ENCODE measurements at regions not wholly inside any gene's neighbourhood (a gene's known extent, or its start where the extent isn't known, plus 50 kb on each side); places are given as distances from the start of the nearest gene placed in this dataset.

GRCh38 chr16:7044331-7044730 lies 288.3 kb upstream of the RBFOX1 start:
- Mint-ChIP-seq H3K27ac (no peak overlapping the region), H3K9me3 (peaks cover 51% of the 10 kb centered on the region), H3K4me3 (no peak overlapping the region), H3K4me1 (ENCODE audit: low read depth) (no peaks in the 10 kb centered on the region), H3K36me3 (ENCODE audit: low read depth) (peaks cover 14% of the 10 kb centered on the region), H3K27me3 (ENCODE audit: insufficient read depth) (no peaks in the 10 kb centered on the region; the same call in none of the 2 replicates)
- no peak for TF ChIP-seq CTCF (IDR thresholded peaks at IDR 0.05)
- no peak for DNase-seq

GRCh38 chr16:7038475-7038874 lies 294.2 kb upstream of the RBFOX1 start:
- no peak for TF ChIP-seq CTCF (IDR thresholded peaks at IDR 0.05)
- H3K4me1 Mint-ChIP-seq (ENCODE audit: low read depth) = no peaks in the 10 kb centered on the region
- peaks cover 11% of the 10 kb centered on the region for H3K36me3 Mint-ChIP-seq (ENCODE audit: low read depth)
- no peak overlapping the region for H3K4me3 Mint-ChIP-seq
- peaks cover 38% of the 10 kb centered on the region for H3K9me3 Mint-ChIP-seq
- DNase-seq = no peak
- H3K27ac Mint-ChIP-seq = no peak overlapping the region
- no peaks in the 10 kb centered on the region; the same call in 1 of the 2 replicates for H3K27me3 Mint-ChIP-seq (ENCODE audit: insufficient read depth)

GRCh38 chr16:7037495-7037894 lies 295.1 kb upstream of the RBFOX1 start:
- H3K36me3 Mint-ChIP-seq (ENCODE audit: low read depth) = peaks cover 5% of the 10 kb centered on the region; the same call in 1 of the 2 replicates

GRCh38 chr16:7031031-7031430 lies 301.6 kb upstream of the RBFOX1 start:
- no peak for DNase-seq
- no peak for TF ChIP-seq CTCF (IDR thresholded peaks at IDR 0.05)
- peaks cover 37% of the 10 kb centered on the region for H3K9me3 Mint-ChIP-seq
- no peak overlapping the region for H3K27ac Mint-ChIP-seq
- H3K36me3 Mint-ChIP-seq (ENCODE audit: low read depth) = peaks cover 5% of the 10 kb centered on the region; the same call in 1 of the 2 replicates
- H3K27me3 Mint-ChIP-seq (ENCODE audit: insufficient read depth) = no peaks in the 10 kb centered on the region
- H3K4me1 Mint-ChIP-seq (ENCODE audit: low read depth) = no peaks in the 10 kb centered on the region
- no peak overlapping the region for H3K4me3 Mint-ChIP-seq

More at GRCh38 chr16:7037495-7037894, 295.1 kb upstream of the RBFOX1 start:
- Mint-ChIP-seq H3K27ac (no peak overlapping the region), H3K9me3 (peaks cover 39% of the 10 kb centered on the region), H3K4me1 (ENCODE audit: low read depth) (no peaks in the 10 kb centered on the region), H3K27me3 (ENCODE audit: insufficient read depth) (no peaks in the 10 kb centered on the region; the same call in 1 of the 2 replicates), H3K4me3 (no peak overlapping the region)
- TF ChIP-seq CTCF (IDR thresholded peaks at IDR 0.05) = no peak
- no peak for DNase-seq

- H3K36me3 Mint-ChIP-seq (ENCODE audit: low read depth) = no peaks in the 10 kb centered on the region
- H3K27me3 Mint-ChIP-seq (ENCODE audit: insufficient read depth) = no peaks in the 10 kb centered on the region
- H3K4me1 Mint-ChIP-seq (ENCODE audit: low read depth) = no peaks in the 10 kb centered on the region
- DNase-seq = no peak
- H3K27ac Mint-ChIP-seq = no peak overlapping the region
- H3K9me3 Mint-ChIP-seq = peaks cover 34% of the 10 kb centered on the region
- TF ChIP-seq CTCF (IDR thresholded peaks at IDR 0.05) = no peak
- H3K4me3 Mint-ChIP-seq = no peak overlapping the region
Measured at GRCh38 chr16:7027401-7027800, 305.2 kb upstream of the RBFOX1 start.

- no peaks in the 10 kb centered on the region for H3K4me1 Mint-ChIP-seq (ENCODE audit: low read depth)
- TF ChIP-seq CTCF (IDR thresholded peaks at IDR 0.05) = no peak
- no peak overlapping the region for H3K4me3 Mint-ChIP-seq
- H3K36me3 Mint-ChIP-seq (ENCODE audit: low read depth) = no peaks in the 10 kb centered on the region
- H3K27ac Mint-ChIP-seq = no peak overlapping the region
- no peak for DNase-seq
- H3K27me3 Mint-ChIP-seq (ENCODE audit: insufficient read depth) = no peaks in the 10 kb centered on the region
- peaks cover 36% of the 10 kb centered on the region for H3K9me3 Mint-ChIP-seq
Measured at GRCh38 chr16:7026639-7027038, 306.0 kb upstream of the RBFOX1 start.
